Kidney (tissue), 13 donors: ENCODE measurements at regions not wholly inside any gene's neighbourhood (a gene's known extent, or its start where the extent isn't known, plus 50 kb on each side); places are given as distances from the start of the nearest gene placed in this dataset.

Experiments used
- DNase-seq, 5 donors: peaks; one replicate each; pipeline ENCODE4 v3.0.0-alpha.2; 2013 to 2020
- FAIRE-seq: peaks from 2 replicates; lab custom pipeline; 2012; peaks lifted over from hg19 to GRCh38; lab: Jason Lieb, UNC
- H3K27ac ChIP-seq, 2 donors: one replicate each; pipeline ENCODE4 v1.7.0; 2013; ENCODE audit warnings: low read depth in 2 of 2, low read length in 2 of 2, inconsistent platforms in 1 of 2
- H3K27me3 ChIP-seq: one replicate; pipeline ENCODE4 v1.7.1; 2013; ENCODE audit warnings: low read length, inconsistent platforms; ENCODE audit not compliant: control insufficient read depth, insufficient read depth
- H3K36me3 ChIP-seq, 3 donors: one replicate each; pipeline versions ENCODE4 v1.7.0 to v1.7.1; 2013; ENCODE audit warnings: low read length in 3 of 3, control low read depth in 1 of 3, inconsistent platforms in 1 of 3; ENCODE audit not compliant: insufficient read depth in 3 of 3, control insufficient read depth in 2 of 3
- H3K4me1 ChIP-seq, 3 donors: one replicate each; pipeline versions ENCODE4 v1.7.0 to v1.7.1; 2013; ENCODE audit warnings: low read length in 3 of 3, inconsistent platforms in 1 of 3, low read depth in 1 of 3; ENCODE audit not compliant: control insufficient read depth in 2 of 3, insufficient read depth in 2 of 3
- H3K4me3 ChIP-seq, 3 donors: one replicate each; pipeline versions ENCODE4 v1.7.0 to v1.8.1; 2013; ENCODE audit warnings: low read length in 3 of 3, control low read depth in 1 of 3, inconsistent platforms in 1 of 3
- H3K9ac ChIP-seq, 3 donors: one replicate each; pipeline versions ENCODE4 v1.7.0 to v1.7.1; 2013; ENCODE audit warnings: low read length in 3 of 3, control low read depth in 1 of 3, inconsistent platforms in 1 of 3
- H3K9me3 ChIP-seq, 3 donors: one replicate each; pipeline versions ENCODE4 v1.7.0 to v1.7.1; 2013; ENCODE audit warnings: low read length in 3 of 3, control low read depth in 1 of 3, inconsistent platforms in 1 of 3; ENCODE audit not compliant: control insufficient read depth in 2 of 3, insufficient read depth in 1 of 3
- CTCF ChIP-seq: IDR thresholded peaks from 3 replicates; pipeline ENCODE4 v1.5.1; 2012; ENCODE audit warnings: mild to moderate bottlenecking, moderate library complexity, borderline replicate concordance; ENCODE audit not compliant: insufficient read depth; ENCODE audit errors: extremely low read depth
- intact Hi-C: fragments of 100-400 bp; cut with DNase I; formaldehyde crosslinking; loops from one replicate; pipeline ENCODE4 v1.11.1; 2022
- donor health status: control.
- donor health status: control.
- donor health status: control.
- donor health status: control.
- donor health status: control.
- donor health status: DM: yes; HTN: yes; CAD: no.
- donor health status: Normal renal cell carcinoma (clear cell type).

GRCh38 chr12:33575346-33575745, 135.7 kb upstream of the SYT10 start:
- intact Hi-C loops: no loop called here
- DNase-seq: no peak

DNA sequence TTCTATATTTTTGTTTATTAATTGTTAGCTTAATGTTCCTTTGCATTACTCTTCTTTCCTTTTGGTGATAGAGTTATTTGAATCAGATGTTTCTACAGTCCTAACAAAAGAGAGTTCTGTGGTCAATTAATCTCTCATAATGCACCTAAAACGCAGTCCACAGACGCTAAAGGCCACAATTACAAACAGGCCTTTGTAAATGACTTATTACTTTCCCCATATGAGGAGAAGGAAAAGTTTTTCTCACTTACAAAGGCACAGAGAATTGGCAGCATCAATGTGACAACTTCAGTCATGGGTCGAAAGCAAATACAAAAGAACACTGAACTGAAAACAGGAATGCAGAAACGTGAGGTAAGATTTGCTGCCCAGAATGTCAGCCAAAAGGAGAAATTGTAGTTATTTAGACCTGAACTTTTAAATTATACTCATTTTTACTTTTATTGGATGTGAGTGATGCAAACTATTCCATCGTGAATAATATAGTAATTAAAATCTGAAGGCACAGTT, 142.0 kb upstream of the SYT10 start:
- no peak for TF ChIP-seq CTCF
- H3K9ac ChIP-seq: no peak overlapping the region
- no peak overlapping the region for H3K27ac ChIP-seq
- no peaks in the 10 kb centered on the region for H3K36me3 ChIP-seq
- intact Hi-C loops: no loop called here
- no peaks in the 10 kb centered on the region for H3K9me3 ChIP-seq
- H3K4me1 ChIP-seq: no peaks in the 10 kb centered on the region
- FAIRE-seq (no peak), DNase-seq (no peak)
- H3K27me3 ChIP-seq: no peaks in the 10 kb centered on the region
- H3K4me3 ChIP-seq: no peak overlapping the region

More at GRCh38 chr12:33575346-33575745, 135.7 kb upstream of the SYT10 start:
- no peak for TF ChIP-seq CTCF
- Histone ChIP-seq H3K27me3 (no peaks in the 10 kb centered on the region), H3K9me3 (no peaks in the 10 kb centered on the region), H3K36me3 (no peaks in the 10 kb centered on the region), H3K27ac (no peak overlapping the region), H3K4me3 (no peak overlapping the region), H3K4me1 (no peaks in the 10 kb centered on the region), H3K9ac (no peak overlapping the region)
- no peak for FAIRE-seq

GRCh38 chr12:33586576-33586975, 147.0 kb upstream of the SYT10 start:
- Histone ChIP-seq H3K27ac (no peak overlapping the region), H3K9me3 (no peaks in the 10 kb centered on the region), H3K27me3 (no peaks in the 10 kb centered on the region), H3K36me3 (no peaks in the 10 kb centered on the region), H3K9ac (no peak overlapping the region), H3K4me3 (no peak overlapping the region), H3K4me1 (no peaks in the 10 kb centered on the region)
- no peak for TF ChIP-seq CTCF
- DNase-seq: no peak
- intact Hi-C loops: no loop called here
- FAIRE-seq: no peak

DNA sequence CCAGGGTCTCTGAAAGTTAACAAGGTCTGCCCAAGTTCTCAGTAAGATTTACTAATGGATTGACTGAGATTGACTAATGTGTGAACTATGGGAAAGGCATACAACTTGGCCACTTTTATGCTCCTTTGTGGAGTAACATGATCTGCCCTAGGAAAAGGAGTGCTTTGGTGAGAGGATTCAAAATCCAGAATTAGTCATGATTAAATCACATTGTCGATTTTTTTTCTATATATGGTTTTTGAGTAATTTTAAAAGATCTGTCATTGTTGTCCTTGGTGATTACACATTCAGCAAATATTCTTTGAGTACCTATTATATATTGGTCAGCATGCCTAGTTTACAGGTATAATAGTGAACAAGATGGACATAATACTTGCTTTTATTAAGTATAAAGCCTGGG, 147.7 kb upstream of the SYT10 start:
- no peak for DNase-seq
- no peak overlapping the region for H3K4me3 ChIP-seq
- no peak overlapping the region for H3K27ac ChIP-seq
- no peak for TF ChIP-seq CTCF
- no peaks in the 10 kb centered on the region for H3K36me3 ChIP-seq
- no peaks in the 10 kb centered on the region for H3K4me1 ChIP-seq
- no peak for FAIRE-seq
- no peaks in the 10 kb centered on the region for H3K9me3 ChIP-seq
- no peak overlapping the region for H3K9ac ChIP-seq
- no peaks in the 10 kb centered on the region for H3K27me3 ChIP-seq
- intact Hi-C loops: no loop called here
